T1000 (cell line): ENCODE measurements at regions not wholly inside any gene's neighbourhood (a gene's known extent, or its start where the extent isn't known, plus 50 kb on each side); places are given as distances from the start of the nearest gene placed in this dataset.

ENCODE experiments used
- DNase-seq: peaks from one replicate; lab custom pipeline; 2025; ENCODE audit warnings: mixed read lengths; lab: John Stamatoyannopoulos, UW

DNA sequence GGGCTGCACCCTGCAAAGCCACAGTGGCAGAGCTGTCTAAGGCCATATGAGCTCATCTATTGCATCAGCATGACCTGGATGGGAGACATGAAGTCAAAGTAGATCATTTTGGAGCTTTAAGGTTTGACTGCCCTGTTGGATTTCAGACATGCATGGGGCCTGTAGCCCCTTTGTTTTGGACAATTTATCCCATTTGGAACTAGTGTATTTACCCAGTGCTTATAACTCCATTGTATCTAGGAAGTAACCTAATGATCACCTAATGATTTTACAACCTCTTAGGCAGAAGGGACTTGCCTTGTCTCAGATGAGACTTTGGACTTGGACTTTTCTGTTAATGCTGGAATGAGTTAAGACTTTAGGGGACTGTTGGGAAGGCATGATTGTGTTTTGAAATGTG is 575.4 kb downstream of the EPM2A start:
- DNase-seq, result no peak

DNA sequence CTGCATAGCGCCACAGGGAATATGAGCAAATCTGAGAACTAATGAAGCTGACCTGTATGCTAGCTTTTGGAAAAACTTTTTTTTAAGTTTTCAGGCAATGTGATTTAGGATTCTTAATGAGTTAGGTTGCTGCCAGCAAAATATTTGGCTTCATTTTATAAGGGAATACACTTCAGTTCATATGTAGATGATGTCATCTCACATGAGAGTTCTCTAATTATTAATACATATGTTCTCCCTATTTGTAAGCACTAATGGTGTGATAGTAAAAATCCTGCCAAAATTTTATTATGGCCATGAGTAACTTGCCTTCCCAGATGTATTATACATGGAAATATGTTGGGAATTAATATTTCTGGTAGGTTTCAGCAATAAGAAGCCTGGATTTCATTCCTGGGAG is 573.8 kb downstream of the EPM2A start:
- no peak for DNase-seq

DNA sequence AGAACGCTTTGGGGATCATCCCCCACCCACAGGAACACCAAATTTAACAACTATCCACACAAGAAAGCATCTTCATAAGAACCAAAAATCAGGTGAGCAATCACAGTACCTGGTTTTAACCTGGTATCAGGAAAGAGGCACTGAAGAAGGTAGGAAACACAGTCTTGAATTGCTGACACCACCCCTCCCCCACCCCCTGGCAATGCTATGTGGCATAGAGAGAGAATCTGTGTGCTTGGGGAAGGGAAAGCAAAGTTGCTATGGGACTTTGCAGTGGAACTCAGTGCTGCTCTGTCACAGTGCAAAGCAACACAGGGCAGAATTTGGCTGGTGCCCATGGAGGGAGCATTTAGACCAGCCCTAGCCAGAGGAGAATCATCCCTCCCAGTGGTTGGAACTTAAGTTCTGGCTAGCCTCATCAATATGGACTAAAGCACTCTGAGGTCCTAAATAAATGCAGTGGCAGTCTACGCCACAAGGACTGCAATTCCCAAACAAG is 565.5 kb downstream of the EPM2A start:
- DNase-seq, result no peak

DNA sequence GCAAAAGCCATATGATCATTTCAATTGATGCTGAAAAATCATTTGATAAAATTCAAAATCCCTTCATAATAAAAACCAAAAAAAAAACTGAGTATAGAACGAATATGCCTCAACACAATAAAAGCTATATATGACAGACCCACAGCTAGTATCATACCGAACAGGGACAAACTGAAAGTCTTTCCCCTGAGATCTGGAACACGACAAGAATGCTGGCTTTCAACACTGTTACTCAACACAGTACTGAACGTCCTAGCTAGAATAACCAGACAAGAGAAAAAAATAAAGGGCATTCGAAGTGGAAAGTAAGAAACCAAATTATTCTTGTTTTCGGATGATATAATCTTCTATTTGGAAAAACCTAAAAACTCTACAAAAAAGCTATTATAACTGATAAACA is 559.9 kb downstream of the EPM2A start:
- DNase-seq, result no peak

DNA sequence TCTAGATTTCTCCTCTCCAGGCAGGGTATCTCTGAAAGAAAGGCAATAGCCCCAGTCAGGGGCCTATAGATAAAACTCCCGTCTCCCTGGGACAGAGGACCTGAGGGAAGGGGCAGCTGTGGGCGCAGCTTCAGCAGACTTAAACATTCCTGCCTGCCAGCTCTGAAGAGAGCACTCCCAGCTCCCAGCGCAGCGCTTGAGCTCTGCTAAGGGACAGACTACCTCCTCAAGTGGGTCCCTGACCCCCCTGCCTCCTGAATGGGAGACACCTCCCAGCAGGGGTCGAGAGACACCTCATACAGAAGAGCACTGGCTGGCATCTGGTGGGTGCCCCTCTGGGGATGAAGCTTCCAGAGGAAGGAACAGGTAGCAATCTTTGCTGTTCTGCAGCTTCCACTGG is 556.9 kb downstream of the EPM2A start:
- no peak for DNase-seq

DNA sequence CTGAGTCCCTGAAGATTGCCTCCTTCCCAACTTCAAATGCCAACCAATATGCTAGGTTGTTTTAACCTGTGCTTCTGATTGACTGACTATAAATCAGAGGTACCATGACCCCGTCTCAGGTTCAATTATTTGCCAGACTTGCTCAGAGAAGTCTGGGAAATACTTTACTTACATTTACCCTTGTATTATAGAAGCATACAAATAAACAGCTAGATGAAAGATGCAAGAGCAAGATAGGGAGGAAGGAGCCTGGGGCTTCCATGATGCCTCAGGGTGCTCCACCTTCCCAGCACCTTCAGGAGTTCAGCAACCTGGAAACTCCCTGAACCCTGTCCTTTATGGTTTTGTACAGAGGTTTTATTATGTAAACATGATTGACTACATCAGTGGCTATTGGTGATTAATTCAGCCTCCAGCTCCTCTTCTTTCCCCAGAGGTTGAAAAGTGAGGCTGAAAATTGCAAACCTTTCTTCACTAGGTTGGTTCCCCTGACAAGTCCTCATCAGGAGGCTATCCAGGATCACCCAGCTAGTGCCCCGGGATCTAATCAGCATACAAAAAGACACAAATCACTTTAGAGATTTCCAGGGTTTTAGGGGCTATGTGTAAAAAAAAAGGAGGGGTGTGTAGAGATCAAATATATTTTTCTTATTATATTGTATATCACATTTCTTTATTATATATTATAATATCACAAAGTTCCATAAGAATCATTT is 547.7 kb downstream of the EPM2A start:
- no peak for DNase-seq

DNA sequence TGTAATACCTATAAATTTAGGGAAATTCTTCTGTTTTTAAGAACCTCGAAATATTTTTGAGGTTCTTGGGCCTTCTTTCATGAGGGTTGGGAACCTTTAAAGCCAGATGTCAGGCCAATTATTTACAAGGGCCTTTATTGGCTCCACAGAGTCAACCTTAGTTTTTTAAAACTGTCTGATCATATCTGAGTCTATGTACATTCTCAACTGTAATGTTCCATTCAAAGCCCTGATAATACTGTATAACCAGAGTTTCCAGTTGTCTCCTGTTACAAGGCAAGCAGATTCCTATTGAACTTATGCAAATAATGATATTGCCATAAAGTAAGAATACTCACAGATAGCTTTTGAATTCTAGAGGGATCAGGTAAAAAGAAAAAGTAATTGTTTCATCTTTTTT is 545.5 kb downstream of the EPM2A start:
- DNase-seq, result no peak

DNA sequence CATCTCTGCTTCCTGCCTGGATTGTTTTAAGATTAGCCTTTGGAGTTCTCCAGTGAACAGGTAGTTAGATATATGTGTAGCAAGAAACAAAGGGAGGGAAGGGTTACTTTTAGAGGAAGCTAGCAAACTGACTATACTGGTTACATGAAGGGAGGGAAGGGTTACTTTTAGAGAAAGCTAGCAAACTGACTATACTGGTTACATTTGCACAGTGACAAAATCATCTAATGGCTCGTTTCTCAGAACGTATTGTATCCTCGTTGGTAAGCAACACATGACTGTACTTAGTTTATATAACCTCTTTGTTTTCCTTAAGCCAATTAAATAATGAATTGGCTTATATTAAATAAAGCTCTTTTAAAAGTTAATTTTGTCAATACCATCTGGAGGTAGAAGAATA is 540.9 kb downstream of the EPM2A start:
- DNase-seq, result no peak

DNA sequence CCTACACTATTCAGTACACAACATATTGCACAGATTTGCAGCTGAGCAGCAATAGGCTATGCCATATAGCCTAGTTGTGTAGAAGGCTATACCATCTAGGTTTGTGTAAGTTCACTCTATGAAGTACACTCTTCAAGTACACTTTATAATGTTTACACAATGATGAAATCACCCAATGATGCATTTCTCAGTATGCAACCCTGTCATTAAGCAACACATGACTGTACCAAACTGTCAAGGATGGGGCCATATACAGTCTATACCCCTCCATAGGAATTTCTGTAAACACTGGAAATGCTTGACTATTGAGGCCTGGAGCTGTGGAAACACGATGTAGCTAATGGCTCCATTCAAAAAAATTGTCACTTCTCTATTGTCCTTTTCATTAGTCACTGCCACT is 535.4 kb downstream of the EPM2A start:
- DNase-seq, result no peak

DNA sequence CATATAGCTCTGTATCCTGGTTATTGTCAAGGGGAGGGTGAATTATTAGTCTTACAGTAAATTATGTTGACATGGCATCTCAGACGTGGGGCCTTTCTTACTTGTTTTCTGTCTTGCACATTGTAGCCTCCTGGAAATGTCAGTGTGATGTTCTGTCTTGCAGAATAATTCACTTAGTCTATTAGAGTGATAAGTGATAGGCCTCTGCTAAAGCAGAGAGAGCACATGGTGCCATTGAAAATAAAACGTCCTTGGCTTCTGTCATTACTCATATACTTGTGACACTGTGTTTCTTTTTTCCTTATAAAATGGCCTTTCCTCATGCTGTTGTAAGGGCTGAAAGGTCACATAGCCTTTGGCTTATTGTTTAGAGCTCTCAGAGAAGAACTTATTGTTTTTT is 531.0 kb downstream of the EPM2A start:
- no peak for DNase-seq

DNA sequence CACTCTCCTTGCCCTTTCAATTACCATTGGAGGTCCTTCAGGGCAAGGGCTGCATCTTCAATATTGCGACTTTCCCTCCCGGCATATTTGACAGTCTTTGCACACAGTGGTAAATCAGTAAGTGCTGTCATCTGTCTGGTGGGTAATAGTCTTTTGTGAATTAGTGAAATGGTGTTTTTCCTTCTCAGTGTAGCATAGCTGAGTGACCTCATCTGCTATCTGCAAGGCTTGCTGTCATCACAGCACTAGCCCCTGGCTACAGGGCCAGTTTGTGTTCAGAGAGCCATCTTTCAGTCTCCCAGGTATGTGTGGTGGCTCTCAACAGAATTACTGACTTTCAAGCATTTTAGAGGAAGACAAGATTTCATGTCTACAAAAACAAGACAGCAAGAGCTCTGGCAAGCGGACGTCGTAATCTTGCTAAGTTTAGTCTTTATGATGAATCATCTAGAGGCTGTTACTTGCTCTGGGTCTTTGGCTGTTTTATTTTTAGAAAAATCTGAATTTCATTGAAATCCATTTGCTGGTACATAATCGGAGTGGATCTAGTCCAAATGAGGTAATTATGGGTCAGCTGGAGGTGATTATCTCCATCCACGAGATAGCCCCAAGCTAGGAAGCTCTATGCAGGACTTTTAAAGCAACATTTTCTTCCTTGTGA is 528.9 kb downstream of the EPM2A start:
- peak; percentile 33 for DNase-seq

DNA sequence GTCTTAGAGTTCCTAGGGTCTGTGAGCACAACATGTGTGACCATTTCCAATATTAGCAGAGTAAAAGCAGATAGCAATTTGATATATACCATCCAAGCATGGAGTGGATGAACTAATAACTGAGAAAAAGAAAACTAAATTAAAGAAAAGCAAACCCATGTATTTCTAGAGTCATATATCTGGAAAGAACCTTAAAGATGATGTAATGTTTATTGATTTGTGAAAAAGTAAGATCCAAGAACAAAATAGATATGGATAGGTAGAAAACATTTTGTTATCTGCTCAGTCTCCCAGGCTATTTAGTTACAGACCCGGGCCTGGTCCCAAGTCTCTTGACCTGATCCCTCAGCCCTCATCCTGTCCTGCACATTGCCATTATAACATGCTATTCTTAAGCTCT is 526.8 kb downstream of the EPM2A start:
- no peak for DNase-seq

DNA sequence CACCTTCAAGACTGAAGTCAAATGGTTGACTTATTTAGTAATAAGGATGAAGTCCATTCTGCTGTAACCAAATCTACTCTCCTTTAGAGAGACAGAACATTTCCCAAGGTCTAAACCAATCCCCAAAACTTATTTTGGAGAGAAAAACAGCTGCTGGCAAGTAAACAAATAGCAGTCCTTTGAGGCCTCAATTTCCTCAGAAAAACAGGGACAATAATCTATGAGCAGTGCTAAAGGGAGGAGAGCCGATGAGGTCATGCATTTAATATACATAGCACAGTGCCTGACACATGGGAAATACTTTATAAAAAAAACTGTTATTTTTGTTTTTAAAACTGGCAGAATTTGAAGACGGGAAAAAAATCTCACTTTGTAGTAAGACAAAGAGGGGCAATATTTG is 526.0 kb downstream of the EPM2A start:
- no peak for DNase-seq

DNA sequence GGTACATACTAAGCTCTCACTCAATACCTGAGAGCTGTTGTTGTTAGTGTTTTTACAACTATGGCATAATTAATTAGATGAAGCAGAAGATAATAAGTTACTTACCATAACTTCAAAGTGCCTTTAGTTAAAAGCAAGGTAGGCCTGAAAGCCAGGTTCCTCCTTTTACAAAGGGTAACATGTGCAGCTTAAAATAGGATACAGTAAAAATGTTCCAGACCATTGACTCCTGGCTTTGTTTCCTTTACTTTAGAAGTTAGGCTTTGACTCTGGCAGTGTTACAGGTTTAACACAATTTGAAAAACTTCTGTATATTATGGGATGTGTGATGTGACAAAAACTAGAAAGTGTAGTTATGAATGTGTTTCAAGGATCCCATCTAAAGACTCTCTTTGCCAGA is 522.5 kb downstream of the EPM2A start:
- no peak for DNase-seq

DNA sequence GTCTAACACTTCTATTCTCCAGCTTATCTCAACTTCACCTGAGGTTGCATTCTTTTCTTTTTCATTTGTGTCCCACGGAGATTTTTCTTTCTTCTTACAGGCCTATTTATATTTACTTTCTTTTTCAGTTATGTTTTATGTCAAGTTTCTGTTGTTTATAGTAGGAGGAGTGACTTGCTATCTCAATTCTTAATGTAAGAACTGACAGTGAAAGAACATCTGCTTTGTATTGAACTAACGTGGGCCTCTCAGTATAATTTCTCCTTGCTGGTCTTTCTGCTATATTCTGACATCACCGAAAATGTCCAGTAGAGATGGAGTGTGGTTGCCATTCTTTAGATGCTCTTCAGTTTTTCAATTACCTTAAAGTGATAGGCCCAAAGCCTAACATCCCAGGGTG is 521.7 kb downstream of the EPM2A start:
- no peak for DNase-seq

DNA sequence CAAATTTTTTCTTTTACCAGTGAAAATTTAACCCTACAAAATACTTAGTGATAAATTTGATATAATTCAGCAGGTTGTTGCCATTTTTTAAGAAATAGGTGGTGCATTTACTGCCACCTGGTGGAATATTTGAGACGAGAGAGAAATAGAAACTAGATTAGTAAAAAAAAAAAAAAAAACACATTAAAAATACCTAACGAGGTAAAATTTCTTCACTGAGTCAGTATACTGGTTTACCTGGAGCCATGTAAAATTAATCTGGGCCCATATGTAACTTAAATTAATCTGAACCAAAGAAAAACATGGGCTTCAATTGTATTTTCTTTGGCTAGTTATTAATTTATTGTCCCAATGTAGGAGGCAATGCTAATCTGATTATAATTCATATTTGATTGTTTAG is 520.8 kb downstream of the EPM2A start:
- no peak for DNase-seq

DNA sequence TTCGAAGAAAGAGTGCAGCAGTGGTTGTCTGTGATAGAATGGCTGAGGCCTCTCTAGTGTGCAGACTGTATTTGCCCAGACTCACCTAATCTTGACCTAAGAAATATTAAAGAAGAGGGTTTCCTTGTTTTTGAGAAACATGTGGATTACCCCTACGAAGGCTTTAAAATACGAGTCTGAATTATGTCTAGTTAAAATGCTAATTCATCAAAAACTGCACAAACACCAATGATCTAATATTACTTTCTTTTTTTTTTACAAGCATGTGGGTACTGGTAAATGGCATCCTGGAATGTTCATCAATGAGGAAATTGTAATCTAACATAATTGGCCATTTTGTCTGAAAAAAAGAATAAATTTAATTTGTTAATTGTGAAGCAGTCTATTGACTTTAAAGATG is 510.9 kb downstream of the EPM2A start:
- DNase-seq, result no peak

DNA sequence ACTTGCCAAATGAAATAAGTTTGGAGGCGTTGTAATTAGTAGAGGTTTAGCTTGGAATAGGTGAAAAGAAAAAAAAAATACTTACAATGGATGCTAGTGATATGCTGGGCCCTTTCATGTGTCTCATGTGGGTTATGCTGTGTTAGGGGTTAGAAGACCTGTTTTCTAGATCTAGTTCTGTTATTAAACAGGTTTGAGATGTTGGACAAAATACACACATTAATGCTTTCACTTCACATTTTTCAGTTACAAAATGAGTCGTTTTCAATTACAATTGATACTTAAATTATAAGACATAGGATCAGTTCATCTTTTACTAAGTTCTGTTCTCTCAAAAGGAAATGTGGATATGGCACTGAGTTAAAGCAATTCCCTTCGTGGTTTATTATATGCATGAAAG is 509.8 kb downstream of the EPM2A start:
- no peak for DNase-seq

DNA sequence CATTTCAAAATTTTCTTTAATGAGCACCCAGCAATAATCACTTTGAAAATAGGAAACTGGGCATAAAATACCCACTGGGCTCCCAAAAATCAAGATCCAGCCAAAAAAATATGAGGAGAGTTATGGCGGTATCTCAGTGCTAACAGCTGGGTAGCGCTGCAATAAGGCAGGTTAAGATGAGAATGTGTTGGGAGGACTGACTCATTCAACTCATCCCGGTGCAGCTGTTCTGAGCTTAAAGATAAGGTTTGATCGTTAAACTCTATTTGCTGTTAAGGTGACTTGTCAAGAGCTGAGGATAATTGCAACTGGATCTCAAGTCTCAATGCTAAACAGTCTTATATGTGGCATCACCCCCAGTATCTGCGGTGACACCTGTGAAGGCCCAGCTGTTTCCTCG is 507.7 kb downstream of the EPM2A start:
- no peak for DNase-seq

DNA sequence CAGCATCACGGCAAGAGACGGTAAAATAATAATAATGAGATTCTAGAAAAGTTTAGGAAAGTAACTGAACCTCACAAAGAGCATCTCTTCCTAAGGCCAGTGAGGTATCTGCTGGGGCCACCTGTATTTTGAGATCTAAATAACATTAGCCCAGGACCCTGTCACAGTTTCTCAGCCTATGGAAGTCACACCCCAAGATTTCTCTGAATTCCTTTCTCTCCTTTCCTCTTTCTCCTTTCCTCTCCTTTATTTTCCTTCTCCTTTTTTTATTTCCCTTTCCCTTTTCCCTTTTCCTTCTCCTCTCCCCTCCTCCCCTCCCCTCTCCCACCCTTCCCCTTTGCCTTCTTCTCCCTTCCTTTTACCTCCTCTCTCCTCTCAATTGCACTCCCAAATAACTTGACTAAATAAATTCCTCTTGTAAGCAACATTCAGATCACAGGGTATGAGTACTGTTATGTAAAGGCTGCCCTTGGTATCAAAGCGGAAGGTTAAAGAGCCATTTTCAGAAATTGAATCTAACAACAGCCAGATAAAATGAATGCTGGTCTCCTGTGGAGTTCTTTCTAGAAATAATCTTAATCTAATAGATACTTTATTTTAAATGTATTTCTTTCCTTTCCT is 506.2 kb downstream of the EPM2A start:
- no peak for DNase-seq

DNA sequence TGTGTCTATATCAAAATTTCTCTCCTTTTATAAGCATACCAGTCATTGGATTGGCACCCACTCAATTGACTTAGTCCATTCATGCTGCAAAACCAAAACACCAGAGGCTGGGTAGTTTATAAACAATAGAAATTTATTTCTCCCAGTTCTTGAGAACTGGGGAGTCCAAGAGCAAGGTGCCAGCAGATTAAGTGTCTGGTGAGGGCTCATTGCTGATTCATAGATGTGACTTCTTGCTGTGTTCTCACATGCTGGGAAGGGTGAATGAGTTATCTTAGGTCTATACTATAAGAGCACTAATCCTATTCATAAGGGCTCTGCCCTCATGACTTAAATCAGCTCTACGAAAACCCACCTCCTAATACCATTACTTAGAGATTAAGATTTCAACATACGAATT is 501.4 kb downstream of the EPM2A start:
- DNase-seq, result no peak

DNA sequence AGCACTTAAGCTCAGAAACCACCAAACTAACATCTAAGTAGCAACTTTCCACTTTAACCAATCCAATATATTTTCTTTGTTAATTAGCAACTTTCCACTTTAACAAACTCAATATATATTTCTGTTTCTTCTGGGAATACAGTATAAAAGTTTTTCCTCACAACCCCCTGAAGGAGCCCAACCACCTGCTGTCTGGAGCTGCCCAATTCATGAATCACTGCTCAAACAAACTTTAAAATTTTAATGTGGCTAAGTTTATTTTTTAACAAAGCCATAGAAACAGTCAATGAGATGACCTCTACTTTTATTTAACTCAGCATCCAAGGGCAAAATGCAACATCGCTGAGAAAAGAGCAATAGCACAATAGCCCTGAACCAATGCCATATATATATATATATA is 500.1 kb downstream of the EPM2A start:
- DNase-seq, result no peak

DNA sequence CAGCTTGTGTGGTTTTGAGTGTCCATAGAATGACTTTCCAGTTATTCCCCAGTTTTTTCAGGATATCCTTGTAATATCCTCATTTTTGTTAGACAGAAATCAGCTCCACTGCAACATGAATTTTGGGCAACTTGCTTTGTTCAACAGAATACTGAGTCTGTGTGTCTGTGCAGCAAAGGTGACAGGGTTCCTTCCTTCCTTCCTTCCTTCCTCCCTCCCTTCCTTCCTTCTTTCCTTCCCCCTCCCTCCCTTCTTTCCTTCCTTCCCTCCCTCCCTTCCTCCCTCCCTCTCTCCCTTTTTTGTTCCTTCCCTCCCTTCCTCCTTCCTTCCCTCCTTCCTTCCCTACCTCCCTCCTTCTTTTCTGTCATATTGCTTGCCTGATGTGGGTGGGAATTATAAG is 496.5 kb downstream of the EPM2A start:
- DNase-seq, result no peak

DNA sequence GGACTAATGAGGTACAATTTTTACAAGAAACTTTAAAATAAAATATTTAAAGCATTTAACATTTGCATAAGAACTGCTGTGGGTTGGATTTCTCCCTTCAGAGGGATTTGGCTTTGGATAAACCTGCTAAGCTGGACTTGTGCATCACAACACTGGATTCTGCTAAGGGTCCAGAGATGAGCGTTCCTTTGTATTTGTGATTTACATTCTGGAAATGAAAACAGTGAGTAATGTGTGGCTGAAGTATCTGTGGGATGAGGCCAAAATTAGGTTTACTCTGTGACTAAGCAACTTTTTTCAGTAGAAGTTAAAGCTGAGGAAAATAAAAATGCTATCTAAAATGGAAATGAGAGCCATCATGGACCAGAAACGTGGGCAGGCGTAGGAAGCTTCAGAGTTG is 494.3 kb downstream of the EPM2A start:
- no peak for DNase-seq
